Fibroblast of lung (primary cell): ENCODE measurements at regions not wholly inside any gene's neighbourhood (a gene's known extent, or its start where the extent isn't known, plus 50 kb on each side); places are given as distances from the start of the nearest gene placed in this dataset.

Source experiments
- EZH2 ChIP-seq: IDR thresholded peaks from 2 replicates; pipeline ENCODE4 v1.5.1; 2012; ENCODE audit warnings: low read length, control low read depth, mild to moderate bottlenecking; ENCODE audit errors: missing control alignments
- TF ChIP-seq, protein P1 (sequence below), 2 donors: IDR thresholded peaks in 1 of 2; conservative IDR thresholded peaks in 1 of 2; 1 replicate in 1 of 2; 2 replicates in 1 of 2; pipeline ENCODE4 v1.5.1; 2011 to 2012; ENCODE audit warnings: low read length in 2 of 2, control low read depth in 1 of 2, inconsistent platforms in 1 of 2, low read depth in 1 of 2, mild to moderate bottlenecking in 1 of 2

DNA sequence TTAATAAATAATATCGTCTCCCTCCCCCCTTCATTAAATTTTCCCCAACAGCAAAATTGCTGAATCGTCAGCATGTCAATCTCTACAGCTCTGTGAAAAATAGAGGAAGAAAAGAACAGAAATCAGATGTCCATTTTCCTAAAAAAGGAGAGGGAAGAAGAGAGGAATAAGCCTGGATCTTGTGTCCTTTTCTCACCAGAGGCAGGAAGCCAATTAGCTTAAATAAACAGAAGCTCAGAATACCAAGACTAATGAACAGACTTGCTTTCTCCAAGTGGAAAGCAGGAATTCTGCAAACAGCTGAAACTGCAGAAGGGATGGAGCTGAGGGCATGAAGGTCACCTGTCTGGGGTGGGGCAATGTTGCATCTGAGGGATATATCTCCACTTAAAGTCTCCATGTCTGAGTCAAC lies 265.7 kb downstream of the CCDC85A start:
- TF ChIP-seq, protein P1, sequence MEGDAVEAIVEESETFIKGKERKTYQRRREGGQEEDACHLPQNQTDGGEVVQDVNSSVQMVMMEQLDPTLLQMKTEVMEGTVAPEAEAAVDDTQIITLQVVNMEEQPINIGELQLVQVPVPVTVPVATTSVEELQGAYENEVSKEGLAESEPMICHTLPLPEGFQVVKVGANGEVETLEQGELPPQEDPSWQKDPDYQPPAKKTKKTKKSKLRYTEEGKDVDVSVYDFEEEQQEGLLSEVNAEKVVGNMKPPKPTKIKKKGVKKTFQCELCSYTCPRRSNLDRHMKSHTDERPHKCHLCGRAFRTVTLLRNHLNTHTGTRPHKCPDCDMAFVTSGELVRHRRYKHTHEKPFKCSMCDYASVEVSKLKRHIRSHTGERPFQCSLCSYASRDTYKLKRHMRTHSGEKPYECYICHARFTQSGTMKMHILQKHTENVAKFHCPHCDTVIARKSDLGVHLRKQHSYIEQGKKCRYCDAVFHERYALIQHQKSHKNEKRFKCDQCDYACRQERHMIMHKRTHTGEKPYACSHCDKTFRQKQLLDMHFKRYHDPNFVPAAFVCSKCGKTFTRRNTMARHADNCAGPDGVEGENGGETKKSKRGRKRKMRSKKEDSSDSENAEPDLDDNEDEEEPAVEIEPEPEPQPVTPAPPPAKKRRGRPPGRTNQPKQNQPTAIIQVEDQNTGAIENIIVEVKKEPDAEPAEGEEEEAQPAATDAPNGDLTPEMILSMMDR (conservative IDR thresholded peaks at IDR 0.05 in 1 of 2, IDR thresholded peaks at IDR 0.05 in 1 of 2; ENCODE audit: low read depth in 1 of 2, low read length in 2 of 2) = no peak
- TF ChIP-seq EZH2 = no peak
